A673 (cell line): ENCODE measurements at regions not wholly inside any gene's neighbourhood (a gene's known extent, or its start where the extent isn't known, plus 50 kb on each side); places are given as distances from the start of the nearest gene placed in this dataset.

ENCODE experiments used
- BruUV-seq: library from RNA; stranded (reverse); fragments of 400-500 nt; replicated peaks from 2 replicates; lab custom pipeline; 2021; lab: Mats Ljungman, UMichigan
- CTCF ChIA-PET: fragments of 300-600 bp; sonication (Branson Sonifier 250); formaldehyde crosslinking; loops from one replicate; lab custom pipeline; 2022; ENCODE audit warnings: antibody characterized with exemption; lab: Charles Lee
- POLR2A ChIA-PET: fragments of 300-600 bp; sonication (Branson Sonifier 250); formaldehyde crosslinking; loops from one replicate; lab custom pipeline; 2022; ENCODE audit warnings: antibody characterized with exemption; ENCODE audit not compliant: low non-redundant PET; lab: Charles Lee
- DNase-seq: peaks from one replicate; pipeline ENCODE4 v3.0.0-alpha.2; 2015; ENCODE audit warnings: low spot score
- H3K27ac ChIP-seq: fragments of 200-600 bp; sonication (generic); 2 replicates; pipeline ENCODE4 v1.5.1; 2016; ENCODE audit warnings: mixed run types, low read depth, mild to moderate bottlenecking, mixed read lengths, antibody characterized with exemption, low read length; ENCODE audit not compliant: poor library complexity, severe bottlenecking
- H3K27me3 ChIP-seq: fragments of 200-600 bp; sonication (generic); replicated peaks from 2 replicates; pipeline ENCODE4 v1.6.1; 2017; ENCODE audit warnings: mixed run types, low read depth, mild to moderate bottlenecking, mixed read lengths, antibody characterized with exemption, low read length; ENCODE audit not compliant: insufficient read depth, poor library complexity
- H3K36me3 ChIP-seq: fragments of 200-600 bp; sonication (generic); 2 replicates; pipeline ENCODE4 v1.6.1; 2016; ENCODE audit warnings: mixed run types, mild to moderate bottlenecking, mixed read lengths, antibody characterized with exemption, low read length; ENCODE audit not compliant: insufficient read depth, poor library complexity, severe bottlenecking
- H3K4me1 ChIP-seq: fragments of 200-600 bp; sonication (generic); 2 replicates; pipeline ENCODE4 v1.6.1; 2017; ENCODE audit warnings: mixed run types, mild to moderate bottlenecking, mixed read lengths, antibody characterized with exemption, low read length; ENCODE audit not compliant: insufficient read depth, poor library complexity, severe bottlenecking
- H3K4me3 ChIP-seq: fragments of 200-600 bp; sonication (generic); 2 replicates; pipeline ENCODE4 v1.5.1; 2016; ENCODE audit warnings: low read depth, mixed run types, mild to moderate bottlenecking, mixed read lengths, low read length; ENCODE audit not compliant: poor library complexity, severe bottlenecking
- H3K9me3 ChIP-seq: fragments of 200-600 bp; sonication (generic); 2 replicates; pipeline ENCODE4 v1.6.1; 2016; ENCODE audit warnings: mixed run types, low read depth, mild to moderate bottlenecking, mixed read lengths, antibody characterized with exemption, low read length; ENCODE audit not compliant: poor library complexity, severe bottlenecking
- EZH2 ChIP-seq: fragments of 200-600 bp; sonication (generic); IDR thresholded peaks from 2 replicates; pipeline ENCODE4 v1.6.1; 2017; ENCODE audit warnings: borderline replicate concordance, low read depth, mild to moderate bottlenecking, mixed read lengths, antibody characterized with exemption, low read length; ENCODE audit not compliant: poor library complexity, severe bottlenecking
- intact Hi-C: fragments of 100-400 bp; cut with micrococcal nuclease; formaldehyde crosslinking; loops from one replicate; pipeline ENCODE4 v1.10.0; 2022; ENCODE audit not compliant: unreplicated experiment
- TF ChIP-seq, protein P1 (sequence below): fragments of 300-800, 200-600 bp; sonication (generic); conservative IDR thresholded peaks from 2 replicates; pipeline ENCODE4 v1.5.1; 2017; ENCODE audit warnings: low read depth, mild to moderate bottlenecking, antibody characterized with exemption, low read length, moderate library complexity, mixed read lengths

DNA sequence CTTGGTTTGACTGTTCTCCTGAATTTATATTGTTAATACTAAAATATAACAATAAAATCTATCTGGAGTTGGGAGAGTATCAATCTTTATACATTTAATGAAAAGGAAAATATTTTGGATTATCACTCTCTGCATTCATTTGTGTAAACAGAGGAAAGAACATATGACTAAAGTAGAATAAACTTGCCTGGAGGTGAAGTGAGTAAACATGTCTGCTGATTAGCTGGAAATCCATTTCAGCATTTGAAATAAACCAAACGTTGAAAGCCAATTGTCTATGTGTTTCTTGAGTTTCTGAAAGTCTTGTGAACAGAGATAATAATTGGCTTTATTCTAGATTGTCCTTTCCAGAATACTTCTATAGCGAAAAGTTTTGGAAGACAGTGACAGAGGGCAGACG, 776.2 kb downstream of the SEMA5A start:
- no TSS peak for BruUV-seq
- H3K9me3 ChIP-seq: peaks cover 14% of the 10 kb centered on the region
- intact Hi-C loops: no loop called here

DNA sequence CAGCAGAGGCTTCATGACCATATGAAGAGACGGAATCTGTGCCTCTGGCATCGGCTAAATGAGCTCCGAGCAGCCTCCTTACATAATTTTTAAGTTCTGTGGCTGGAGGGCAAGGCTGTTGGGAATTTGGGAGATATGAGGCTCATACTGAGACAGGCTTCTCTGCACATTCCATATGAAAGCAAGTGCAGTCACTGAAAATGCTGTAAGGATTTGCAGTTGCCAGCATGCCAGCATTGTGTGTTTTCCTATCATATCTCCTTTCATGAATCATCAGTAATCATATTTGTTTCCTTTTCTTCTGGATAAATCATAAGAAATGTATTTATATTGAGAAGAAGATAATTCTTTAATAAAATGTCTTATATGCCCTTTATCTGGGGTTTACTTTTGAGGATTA, 775.4 kb downstream of the SEMA5A start:
- POLR2A ChIA-PET: no interaction called here
- no peaks in the 10 kb centered on the region for H3K4me1 ChIP-seq
- DNase-seq: no peak
- BruUV-seq: no TSS peak
- TF ChIP-seq, protein P1, sequence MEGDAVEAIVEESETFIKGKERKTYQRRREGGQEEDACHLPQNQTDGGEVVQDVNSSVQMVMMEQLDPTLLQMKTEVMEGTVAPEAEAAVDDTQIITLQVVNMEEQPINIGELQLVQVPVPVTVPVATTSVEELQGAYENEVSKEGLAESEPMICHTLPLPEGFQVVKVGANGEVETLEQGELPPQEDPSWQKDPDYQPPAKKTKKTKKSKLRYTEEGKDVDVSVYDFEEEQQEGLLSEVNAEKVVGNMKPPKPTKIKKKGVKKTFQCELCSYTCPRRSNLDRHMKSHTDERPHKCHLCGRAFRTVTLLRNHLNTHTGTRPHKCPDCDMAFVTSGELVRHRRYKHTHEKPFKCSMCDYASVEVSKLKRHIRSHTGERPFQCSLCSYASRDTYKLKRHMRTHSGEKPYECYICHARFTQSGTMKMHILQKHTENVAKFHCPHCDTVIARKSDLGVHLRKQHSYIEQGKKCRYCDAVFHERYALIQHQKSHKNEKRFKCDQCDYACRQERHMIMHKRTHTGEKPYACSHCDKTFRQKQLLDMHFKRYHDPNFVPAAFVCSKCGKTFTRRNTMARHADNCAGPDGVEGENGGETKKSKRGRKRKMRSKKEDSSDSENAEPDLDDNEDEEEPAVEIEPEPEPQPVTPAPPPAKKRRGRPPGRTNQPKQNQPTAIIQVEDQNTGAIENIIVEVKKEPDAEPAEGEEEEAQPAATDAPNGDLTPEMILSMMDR: no peak
- TF ChIP-seq EZH2: no peak
- CTCF ChIA-PET: no interaction called here
- intact Hi-C loops: no loop called here
- H3K27ac ChIP-seq: no peak overlapping the region
- no peaks in the 10 kb centered on the region for H3K36me3 ChIP-seq
- H3K27me3 ChIP-seq: no peaks in the 10 kb centered on the region
- H3K9me3 ChIP-seq: peaks cover 14% of the 10 kb centered on the region
- no peak overlapping the region for H3K4me3 ChIP-seq

More for the DNA sequence above, 776.2 kb downstream of the SEMA5A start:
- TF ChIP-seq, protein P1: no peak
- no peak for TF ChIP-seq EZH2
- Histone ChIP-seq H3K27me3 (no peaks in the 10 kb centered on the region), H3K4me3 (no peak overlapping the region), H3K4me1 (no peaks in the 10 kb centered on the region), H3K27ac (no peak overlapping the region), H3K36me3 (no peaks in the 10 kb centered on the region)
- ChIA-PET POLR2A (no interaction called here), CTCF (no interaction called here)
- no peak for DNase-seq

DNA sequence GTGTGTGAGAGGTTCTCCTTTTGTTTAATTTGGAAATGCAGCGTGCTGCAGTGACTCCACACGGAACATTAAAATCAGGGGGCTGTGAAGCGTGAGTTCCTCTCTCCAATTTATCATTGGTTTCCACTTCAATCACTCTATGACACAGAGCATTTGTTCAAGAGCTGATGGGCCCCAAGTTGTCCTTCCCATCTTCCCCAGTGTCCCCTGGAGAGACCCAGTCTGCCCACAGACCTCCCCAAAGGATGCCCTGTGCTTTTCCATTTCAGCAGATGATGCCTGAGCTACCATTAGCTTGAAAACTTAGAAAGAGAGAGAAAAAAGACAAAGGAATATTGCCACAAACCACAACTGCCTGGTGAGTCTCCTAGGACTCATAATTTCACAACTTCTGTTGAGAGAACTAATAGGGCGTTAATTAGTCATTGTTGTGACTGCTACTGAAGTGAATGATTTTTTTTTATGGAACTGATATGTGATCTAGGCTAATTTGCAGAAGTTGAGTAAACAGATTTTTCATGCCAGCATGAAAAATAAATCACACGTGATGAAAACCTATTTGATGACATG, 772.7 kb downstream of the SEMA5A start:
- intact Hi-C loops: no loop called here
- no peaks in the 10 kb centered on the region for H3K36me3 ChIP-seq
- no peak for DNase-seq
- no peak overlapping the region for H3K4me3 ChIP-seq
- no peaks in the 10 kb centered on the region for H3K4me1 ChIP-seq
- POLR2A ChIA-PET: no interaction called here
- H3K9me3 ChIP-seq: peaks cover 20% of the 10 kb centered on the region
- CTCF ChIA-PET: no interaction called here
- BruUV-seq: no TSS peak
- no peaks in the 10 kb centered on the region for H3K27me3 ChIP-seq
- no peak for TF ChIP-seq EZH2
- TF ChIP-seq, protein P1: no peak
- H3K27ac ChIP-seq: no peak overlapping the region
